ENCODE measurements at regions not wholly inside any gene's neighbourhood (a gene's known extent, or its start where the extent isn't known, plus 50 kb on each side); places are given as distances from the start of the nearest gene placed in this dataset.

- no peak for TF ChIP-seq CTCF (IDR thresholded peaks at IDR 0.05; ENCODE audit: insufficient read depth, low read depth, low read length, missing control alignments)
- no peak for DNase-seq (ENCODE audit: low read depth)
- no peak overlapping the region for H3K4me3 ChIP-seq (ENCODE audit: low read depth, low read length)
These were observed 128.7 kb upstream of the GIMD1 start for GRCh38 chr4:106497271-106497670.

- no peak overlapping the region for H3K4me3 ChIP-seq (ENCODE audit: low read depth, low read length)
- no peak for TF ChIP-seq CTCF (IDR thresholded peaks at IDR 0.05; ENCODE audit: insufficient read depth, low read depth, low read length, missing control alignments)
- DNase-seq (ENCODE audit: low read depth): no peak
These were observed 127.5 kb upstream of the GIMD1 start for GRCh38 chr4:106496061-106496460.

DNA sequence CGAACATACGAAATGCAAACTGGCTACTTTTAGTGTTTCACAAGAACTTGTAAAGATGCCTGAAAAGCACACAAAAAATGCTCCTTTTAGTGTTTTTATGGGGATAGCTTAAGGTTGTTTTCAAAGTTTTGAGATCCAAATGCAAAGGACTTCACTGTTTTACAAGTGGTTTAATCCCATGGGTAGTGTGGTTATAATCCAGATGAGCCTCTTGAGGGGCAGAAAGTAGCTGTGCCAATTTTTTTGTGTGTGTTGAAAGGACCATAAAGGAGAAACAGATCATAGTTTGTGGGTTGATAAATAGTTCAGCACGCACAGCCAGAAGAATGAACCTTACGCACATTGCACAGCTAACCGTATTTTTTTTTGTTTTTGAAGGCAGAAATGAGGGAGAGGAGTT, 126.9 kb upstream of the GIMD1 start:
- no peak for TF ChIP-seq CTCF (IDR thresholded peaks at IDR 0.05; ENCODE audit: insufficient read depth, low read depth, low read length, missing control alignments)
- DNase-seq (ENCODE audit: low read depth): no peak
- no peak overlapping the region for H3K4me3 ChIP-seq (ENCODE audit: low read depth, low read length)

DNA sequence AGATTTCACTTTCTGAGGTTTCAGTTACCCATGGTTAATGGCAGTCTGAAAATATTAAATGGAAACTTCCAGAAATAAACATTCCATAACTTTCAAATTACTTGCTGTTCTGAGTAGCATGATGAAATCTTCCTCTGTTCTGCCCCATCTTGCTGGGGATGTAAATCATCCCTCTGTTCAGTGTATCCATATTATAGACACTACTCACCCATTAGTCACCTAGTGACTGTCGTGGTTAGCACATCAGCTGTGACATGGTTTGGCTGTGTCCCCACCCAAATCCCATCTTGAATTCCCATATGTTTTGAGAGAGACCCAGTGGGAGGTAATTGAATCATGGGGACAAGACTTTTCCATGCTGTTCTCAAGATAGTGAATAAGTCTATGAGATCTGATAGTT, 125.5 kb upstream of the GIMD1 start:
- TF ChIP-seq CTCF (IDR thresholded peaks at IDR 0.05; ENCODE audit: insufficient read depth, low read depth, low read length, missing control alignments): no peak
- DNase-seq (ENCODE audit: low read depth): no peak

GRCh38 chr4:106493086-106493485, 124.5 kb upstream of the GIMD1 start:
- no peak for DNase-seq (ENCODE audit: low read depth)
- H3K4me3 ChIP-seq (ENCODE audit: low read depth, low read length): no peak overlapping the region
- TF ChIP-seq CTCF (IDR thresholded peaks at IDR 0.05; ENCODE audit: insufficient read depth, low read depth, low read length, missing control alignments): no peak

More for the DNA sequence above, 125.5 kb upstream of the GIMD1 start:
- no peak overlapping the region for H3K4me3 ChIP-seq (ENCODE audit: low read depth, low read length)

GRCh38 chr4:106486533-106486932, 118.0 kb upstream of the GIMD1 start:
- H3K4me3 ChIP-seq (ENCODE audit: low read depth, low read length): no peak overlapping the region
- TF ChIP-seq CTCF (IDR thresholded peaks at IDR 0.05; ENCODE audit: insufficient read depth, low read depth, low read length, missing control alignments): no peak
- DNase-seq (ENCODE audit: low read depth): no peak

GRCh38 chr4:106481801-106482200, 113.2 kb upstream of the GIMD1 start:
- H3K4me3 ChIP-seq (ENCODE audit: low read depth, low read length): no peak overlapping the region
- no peak for TF ChIP-seq CTCF (IDR thresholded peaks at IDR 0.05; ENCODE audit: insufficient read depth, low read depth, low read length, missing control alignments)
- DNase-seq (ENCODE audit: low read depth): no peak

Data from GM12865 (cell line).